ENCODE measurements at regions not wholly inside any gene's neighbourhood (a gene's known extent, or its start where the extent isn't known, plus 50 kb on each side); places are given as distances from the start of the nearest gene placed in this dataset.

DNA sequence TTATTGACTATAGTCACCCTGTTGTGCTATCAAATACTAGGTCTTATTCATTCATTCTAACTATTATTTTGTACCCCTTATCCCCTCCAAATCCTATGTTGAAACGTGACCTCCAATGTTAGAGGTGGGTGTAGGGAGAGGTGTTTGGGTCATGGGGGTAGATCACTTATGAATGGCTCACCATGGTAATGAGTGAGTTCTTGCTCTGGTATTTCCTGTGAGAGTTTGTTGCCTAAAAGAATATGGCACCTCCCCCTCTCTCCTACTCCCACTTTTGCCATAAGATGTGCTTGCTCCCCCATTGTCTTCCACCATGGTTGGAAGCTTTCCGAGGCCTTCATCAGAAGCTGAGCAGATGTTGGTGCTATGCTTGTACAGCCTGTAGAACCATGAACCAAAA is 59.3 kb upstream of the BRD7 start:
- H3K4me3 ChIP-seq, result no peak overlapping the region
- H3K4me1 ChIP-seq, result no peaks in the 10 kb centered on the region
- H3K36me3 ChIP-seq, result no peaks in the 10 kb centered on the region
- H3K4me2 ChIP-seq, result no peak overlapping the region
- no peaks in the 10 kb centered on the region for H3K27me3 ChIP-seq
- no peak for TF ChIP-seq Cebpa-rat (IDR thresholded peaks at IDR 0.05)
- H3K9ac ChIP-seq, result no peak overlapping the region
- no peak overlapping the region for H3K27ac ChIP-seq
- H3K9me3 ChIP-seq, result no peaks in the 10 kb centered on the region
- no peaks in the 10 kb centered on the region for H4K20me1 ChIP-seq

- TF ChIP-seq Cebpa-rat (IDR thresholded peaks at IDR 0.05), result no peak
- Histone ChIP-seq H3K4me2 (no peak overlapping the region), H3K4me3 (no peak overlapping the region), H3K9me3 (no peaks in the 10 kb centered on the region), H3K36me3 (no peaks in the 10 kb centered on the region), H3K27me3 (no peaks in the 10 kb centered on the region), H3K4me1 (no peaks in the 10 kb centered on the region), H4K20me1 (no peaks in the 10 kb centered on the region), H3K27ac (no peak overlapping the region), H3K9ac (no peak overlapping the region)
Measured at GRCh38 chr16:50427107-50427506, 58.3 kb upstream of the BRD7 start.

DNA sequence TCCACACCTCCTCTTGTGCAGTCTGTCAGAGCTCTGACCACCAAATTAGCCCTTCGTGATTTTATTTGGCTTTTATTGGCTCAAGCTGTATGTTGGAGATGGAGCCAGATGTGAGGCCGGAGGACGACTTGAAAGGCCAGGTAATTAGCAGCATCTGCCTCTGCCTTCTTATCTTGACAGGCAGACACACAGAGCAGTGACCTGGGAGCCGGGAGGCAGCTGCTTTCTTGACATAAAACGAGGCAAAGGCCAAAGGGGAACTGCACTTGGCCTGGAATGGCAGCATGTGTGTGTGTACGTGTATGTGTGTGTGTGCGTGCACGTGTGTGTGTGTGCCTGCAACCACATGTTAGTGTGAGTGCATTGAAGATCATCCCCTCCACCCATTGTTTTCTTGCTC is 56.9 kb upstream of the BRD7 start:
- Histone ChIP-seq H3K9ac (no peak overlapping the region), H3K27me3 (no peaks in the 10 kb centered on the region), H3K36me3 (no peaks in the 10 kb centered on the region), H3K4me2 (no peak overlapping the region), H3K9me3 (peaks cover 4% of the 10 kb centered on the region), H3K4me3 (no peak overlapping the region), H4K20me1 (no peaks in the 10 kb centered on the region), H3K4me1 (no peaks in the 10 kb centered on the region), H3K27ac (no peak overlapping the region)
- no peak for TF ChIP-seq Cebpa-rat (IDR thresholded peaks at IDR 0.05)

DNA sequence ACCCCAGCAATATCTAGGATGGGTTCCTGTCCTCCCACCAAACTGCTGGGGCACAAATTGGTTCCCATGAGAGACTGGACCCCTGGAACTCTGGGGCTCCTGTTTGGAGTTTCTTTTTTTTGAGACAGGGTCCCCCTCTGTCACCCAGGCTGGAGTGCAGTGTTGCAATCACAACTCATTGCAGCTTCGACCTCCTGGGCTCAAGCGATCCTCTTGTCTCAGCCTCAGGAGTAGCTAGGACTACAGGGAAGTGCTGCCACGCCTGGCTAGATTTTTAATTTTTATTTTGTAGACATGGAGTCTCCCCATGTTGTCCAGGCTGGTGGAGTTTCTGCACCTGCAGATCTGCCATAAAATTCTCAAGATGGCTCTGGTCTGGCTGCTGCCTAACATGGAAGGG is 56.3 kb upstream of the BRD7 start:
- no peaks in the 10 kb centered on the region for H4K20me1 ChIP-seq
- no peaks in the 10 kb centered on the region for H3K27me3 ChIP-seq
- H3K4me1 ChIP-seq, result no peaks in the 10 kb centered on the region
- no peak for TF ChIP-seq Cebpa-rat (IDR thresholded peaks at IDR 0.05)
- no peak overlapping the region for H3K27ac ChIP-seq
- H3K36me3 ChIP-seq, result no peaks in the 10 kb centered on the region
- no peak overlapping the region for H3K4me3 ChIP-seq
- no peak overlapping the region for H3K9ac ChIP-seq
- peaks cover 10% of the 10 kb centered on the region for H3K9me3 ChIP-seq
- H3K4me2 ChIP-seq, result no peak overlapping the region

DNA sequence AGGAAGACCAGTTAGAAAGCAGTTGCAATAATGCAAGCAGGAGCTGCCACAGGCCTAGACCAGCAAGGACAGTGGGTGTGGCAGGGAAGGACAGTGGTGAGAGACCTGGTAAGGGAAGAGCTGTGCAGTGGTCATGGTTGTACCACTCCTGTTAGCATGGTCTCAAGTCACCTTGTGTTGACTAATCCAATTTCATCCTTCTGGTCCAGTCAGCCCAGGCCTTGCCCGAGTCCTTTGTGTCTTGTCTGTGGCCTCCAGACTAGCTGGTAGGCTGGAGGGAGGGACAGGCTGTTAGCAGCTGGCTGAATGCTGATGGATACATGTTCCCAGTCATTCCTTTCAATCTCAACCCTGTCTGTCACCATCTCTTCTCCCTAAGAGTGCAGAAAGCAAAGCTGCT is 54.1 kb upstream of the BRD7 start:
- no peaks in the 10 kb centered on the region for H3K27me3 ChIP-seq
- H4K20me1 ChIP-seq, result no peaks in the 10 kb centered on the region
- H3K9ac ChIP-seq, result no peak overlapping the region
- no peak for TF ChIP-seq Cebpa-rat (IDR thresholded peaks at IDR 0.05)
- H3K4me3 ChIP-seq, result no peak overlapping the region
- H3K36me3 ChIP-seq, result no peaks in the 10 kb centered on the region
- H3K4me1 ChIP-seq, result no peaks in the 10 kb centered on the region
- H3K27ac ChIP-seq, result no peak overlapping the region
- H3K9me3 ChIP-seq, result peaks cover 25% of the 10 kb centered on the region
- no peak overlapping the region for H3K4me2 ChIP-seq

- Histone ChIP-seq H3K9ac (no peak overlapping the region), H3K9me3 (peaks cover 36% of the 10 kb centered on the region)
Measured at GRCh38 chr16:50419116-50419515, 50.3 kb upstream of the BRD7 start.

More at GRCh38 chr16:50419116-50419515, 50.3 kb upstream of the BRD7 start:
- H3K4me2 ChIP-seq, result no peak overlapping the region
- no peak for TF ChIP-seq Cebpa-rat (IDR thresholded peaks at IDR 0.05)
- no peaks in the 10 kb centered on the region for H3K27me3 ChIP-seq
- H3K4me3 ChIP-seq, result no peak overlapping the region
- no peaks in the 10 kb centered on the region for H4K20me1 ChIP-seq
- H3K4me1 ChIP-seq, result no peaks in the 10 kb centered on the region
- no peaks in the 10 kb centered on the region for H3K36me3 ChIP-seq
- H3K27ac ChIP-seq, result no peak overlapping the region

Data from BLaER1 (cell line).